B cell (primary cell): ENCODE measurements at regions not wholly inside any gene's neighbourhood (a gene's known extent, or its start where the extent isn't known, plus 50 kb on each side); places are given as distances from the start of the nearest gene placed in this dataset.

Experiments used
- CTCF ChIP-seq: fragments of 200-600 bp; IDR thresholded peaks from one replicate; pipeline ENCODE4 v1.8.0; 2022; ENCODE audit warnings: antibody characterized with exemption, mild to moderate bottlenecking
- EZH2 ChIP-seq: IDR thresholded peaks from 2 replicates; pipeline ENCODE4 v1.6.1; 2012; ENCODE audit warnings: borderline replicate concordance, low read depth, mild to moderate bottlenecking, moderate library complexity, low read length; ENCODE audit not compliant: insufficient read depth, poor library complexity, severe bottlenecking

- TF ChIP-seq CTCF (no peak), EZH2 (no peak)
Measured at GRCh38 chr13:105232439-105232838, 1303.0 kb downstream of the EFNB2 start.
